Endothelial cell (in vitro differentiated cells): ENCODE measurements at regions not wholly inside any gene's neighbourhood (a gene's known extent, or its start where the extent isn't known, plus 50 kb on each side); places are given as distances from the start of the nearest gene placed in this dataset.

Source experiments
- DNase-seq: peaks from one replicate; pipeline ENCODE4 v3.0.0; 2021; ENCODE audit warnings: low spot score
- H3K27ac Mint-ChIP-seq: one replicate; pipeline ENCODE4 v1.8.0; 2021; ENCODE audit warnings: mixed read lengths, inconsistent platforms; ENCODE audit not compliant: unreplicated experiment
- H3K27me3 Mint-ChIP-seq: one replicate; pipeline ENCODE4 v1.8.0; 2021; ENCODE audit warnings: mild to moderate bottlenecking, moderate library complexity, mixed read lengths, inconsistent platforms; ENCODE audit not compliant: unreplicated experiment
- H3K36me3 Mint-ChIP-seq: one replicate; pipeline ENCODE4 v1.8.0; 2021; ENCODE audit warnings: mild to moderate bottlenecking, low read depth, mixed read lengths, inconsistent platforms; ENCODE audit not compliant: unreplicated experiment
- H3K4me1 Mint-ChIP-seq: one replicate; pipeline ENCODE4 v1.8.0; 2021; ENCODE audit warnings: mild to moderate bottlenecking, mixed read lengths, inconsistent platforms; ENCODE audit not compliant: unreplicated experiment
- H3K4me3 Mint-ChIP-seq: one replicate; pipeline ENCODE4 v1.8.0; 2021; ENCODE audit warnings: mild to moderate bottlenecking, mixed read lengths, inconsistent platforms; ENCODE audit not compliant: unreplicated experiment
- H3K9me3 Mint-ChIP-seq: one replicate; pipeline ENCODE4 v1.8.0; 2021; ENCODE audit warnings: mixed read lengths, inconsistent platforms; ENCODE audit not compliant: unreplicated experiment
- TF ChIP-seq, protein P1 (sequence below): fragments of 200-600 bp; sonication (generic); IDR thresholded peaks from one replicate; pipeline ENCODE4 v1.5.0; 2021; ENCODE audit warnings: antibody characterized with exemption; ENCODE audit not compliant: unreplicated experiment

DNA sequence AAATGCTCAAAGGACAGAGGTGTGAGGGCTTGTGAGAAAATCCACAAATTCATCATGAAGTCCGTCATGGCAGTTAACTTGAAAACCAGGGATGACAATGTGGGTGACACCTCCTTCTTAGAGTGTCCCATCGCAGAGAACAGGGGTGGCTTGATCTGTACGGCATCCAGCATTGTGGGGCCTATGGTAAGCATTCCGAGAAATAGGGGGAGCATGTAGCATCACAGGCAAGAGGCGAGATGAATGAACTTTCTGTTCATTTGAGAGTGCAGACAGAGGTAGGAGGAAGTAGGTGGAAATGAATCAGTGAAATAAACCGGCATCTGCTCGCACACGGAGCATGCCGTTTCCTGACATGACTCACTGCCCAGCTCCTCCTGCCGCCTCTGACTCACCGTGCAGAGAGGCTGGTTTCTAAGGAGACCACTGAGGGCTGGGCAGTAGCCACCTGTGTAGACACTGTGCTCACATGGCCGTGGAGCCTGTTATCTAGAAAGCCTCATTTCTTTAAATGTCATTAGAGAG is 339.0 kb downstream of the RFC3 start:
- H3K4me1 Mint-ChIP-seq, result peaks cover 5% of the 10 kb centered on the region
- TF ChIP-seq, protein P1, sequence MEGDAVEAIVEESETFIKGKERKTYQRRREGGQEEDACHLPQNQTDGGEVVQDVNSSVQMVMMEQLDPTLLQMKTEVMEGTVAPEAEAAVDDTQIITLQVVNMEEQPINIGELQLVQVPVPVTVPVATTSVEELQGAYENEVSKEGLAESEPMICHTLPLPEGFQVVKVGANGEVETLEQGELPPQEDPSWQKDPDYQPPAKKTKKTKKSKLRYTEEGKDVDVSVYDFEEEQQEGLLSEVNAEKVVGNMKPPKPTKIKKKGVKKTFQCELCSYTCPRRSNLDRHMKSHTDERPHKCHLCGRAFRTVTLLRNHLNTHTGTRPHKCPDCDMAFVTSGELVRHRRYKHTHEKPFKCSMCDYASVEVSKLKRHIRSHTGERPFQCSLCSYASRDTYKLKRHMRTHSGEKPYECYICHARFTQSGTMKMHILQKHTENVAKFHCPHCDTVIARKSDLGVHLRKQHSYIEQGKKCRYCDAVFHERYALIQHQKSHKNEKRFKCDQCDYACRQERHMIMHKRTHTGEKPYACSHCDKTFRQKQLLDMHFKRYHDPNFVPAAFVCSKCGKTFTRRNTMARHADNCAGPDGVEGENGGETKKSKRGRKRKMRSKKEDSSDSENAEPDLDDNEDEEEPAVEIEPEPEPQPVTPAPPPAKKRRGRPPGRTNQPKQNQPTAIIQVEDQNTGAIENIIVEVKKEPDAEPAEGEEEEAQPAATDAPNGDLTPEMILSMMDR, result no peak
- no peaks in the 10 kb centered on the region for H3K9me3 Mint-ChIP-seq
- peak overlapping the region; percentile 25 for H3K27ac Mint-ChIP-seq
- H3K36me3 Mint-ChIP-seq, result no peaks in the 10 kb centered on the region
- H3K27me3 Mint-ChIP-seq, result no peaks in the 10 kb centered on the region
- no peak for DNase-seq
- no peak overlapping the region for H3K4me3 Mint-ChIP-seq

DNA sequence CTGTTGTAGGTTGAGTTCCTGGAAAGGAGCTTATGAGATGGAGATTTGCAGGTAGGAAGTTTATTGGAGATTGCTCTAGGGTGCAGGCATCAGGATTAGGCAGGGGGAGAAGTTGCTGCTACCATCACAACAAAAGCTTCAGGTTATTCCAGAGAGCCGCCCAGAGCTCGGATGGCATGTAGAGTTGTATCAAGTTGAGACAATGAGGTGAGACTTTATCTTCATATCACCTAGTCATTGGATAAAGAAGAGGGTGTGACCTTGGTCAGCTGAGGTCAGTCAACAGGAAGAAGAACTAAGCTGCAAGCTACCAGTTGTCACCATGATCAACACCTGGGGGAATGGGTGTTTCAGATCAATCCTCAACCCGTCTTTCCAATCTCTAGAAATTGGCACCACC is 342.0 kb downstream of the RFC3 start:
- H3K4me3 Mint-ChIP-seq, result no peak overlapping the region
- no peak overlapping the region for H3K27ac Mint-ChIP-seq
- TF ChIP-seq, protein P1, result no peak
- peaks cover 2% of the 10 kb centered on the region for H3K4me1 Mint-ChIP-seq
- H3K27me3 Mint-ChIP-seq, result no peaks in the 10 kb centered on the region
- H3K36me3 Mint-ChIP-seq, result no peaks in the 10 kb centered on the region
- DNase-seq, result no peak
- no peaks in the 10 kb centered on the region for H3K9me3 Mint-ChIP-seq

DNA sequence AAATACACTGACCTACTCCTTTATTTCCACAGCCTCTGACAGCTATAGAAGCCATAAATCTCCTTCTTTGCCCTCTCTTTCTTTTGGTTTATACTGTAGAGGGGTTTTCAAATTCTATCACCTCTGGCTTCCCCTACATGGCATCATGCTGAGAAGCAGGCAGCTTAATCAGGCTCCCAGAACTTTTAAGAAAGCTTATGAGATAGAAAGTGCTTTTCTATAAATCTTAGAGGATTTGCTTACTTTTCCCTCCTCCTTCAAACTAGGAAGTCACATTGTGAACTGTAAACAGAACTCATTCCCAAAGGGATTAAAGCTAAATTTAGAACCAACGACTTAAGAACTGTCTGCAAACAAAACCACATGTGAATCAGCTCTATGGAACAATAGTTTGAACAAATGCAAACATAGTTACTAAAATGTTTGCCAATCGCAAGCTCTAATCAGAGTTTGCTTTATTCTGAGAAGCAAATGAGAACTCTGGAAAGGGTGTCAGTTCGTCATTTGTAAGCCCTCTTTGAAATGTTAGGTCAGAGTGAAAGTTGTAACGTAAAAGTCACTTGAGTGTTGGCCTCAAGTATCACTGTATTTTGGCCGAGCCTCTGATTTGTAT is 344.1 kb downstream of the RFC3 start:
- no peaks in the 10 kb centered on the region for H3K4me1 Mint-ChIP-seq
- no peaks in the 10 kb centered on the region for H3K9me3 Mint-ChIP-seq
- no peak overlapping the region for H3K4me3 Mint-ChIP-seq
- DNase-seq, result no peak
- H3K27me3 Mint-ChIP-seq, result no peaks in the 10 kb centered on the region
- H3K27ac Mint-ChIP-seq, result no peak overlapping the region
- TF ChIP-seq, protein P1, result no peak
- no peaks in the 10 kb centered on the region for H3K36me3 Mint-ChIP-seq

DNA sequence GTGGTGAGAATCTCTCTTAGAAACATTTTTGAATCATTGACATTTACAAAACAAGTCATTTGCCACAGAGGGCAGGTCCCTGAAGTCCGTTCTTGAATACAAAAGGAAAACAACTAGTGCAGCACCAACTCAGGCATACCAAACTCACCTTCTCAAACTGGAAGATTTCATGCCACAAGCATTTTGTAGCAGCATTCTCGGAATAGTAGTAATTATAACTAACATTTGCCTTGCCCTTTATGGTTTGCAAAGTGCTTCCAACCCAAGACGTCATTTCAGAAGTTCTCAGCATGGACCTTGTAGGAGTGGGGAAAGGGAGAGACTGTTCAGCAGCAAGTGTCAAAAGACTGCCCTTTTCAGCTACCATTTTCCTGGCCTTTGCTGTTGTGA is 344.6 kb downstream of the RFC3 start:
- TF ChIP-seq, protein P1, result no peak
- no peak overlapping the region for H3K27ac Mint-ChIP-seq
- H3K27me3 Mint-ChIP-seq, result no peaks in the 10 kb centered on the region
- no peaks in the 10 kb centered on the region for H3K36me3 Mint-ChIP-seq
- H3K4me1 Mint-ChIP-seq, result no peaks in the 10 kb centered on the region
- DNase-seq, result no peak
- H3K4me3 Mint-ChIP-seq, result no peak overlapping the region
- no peaks in the 10 kb centered on the region for H3K9me3 Mint-ChIP-seq

DNA sequence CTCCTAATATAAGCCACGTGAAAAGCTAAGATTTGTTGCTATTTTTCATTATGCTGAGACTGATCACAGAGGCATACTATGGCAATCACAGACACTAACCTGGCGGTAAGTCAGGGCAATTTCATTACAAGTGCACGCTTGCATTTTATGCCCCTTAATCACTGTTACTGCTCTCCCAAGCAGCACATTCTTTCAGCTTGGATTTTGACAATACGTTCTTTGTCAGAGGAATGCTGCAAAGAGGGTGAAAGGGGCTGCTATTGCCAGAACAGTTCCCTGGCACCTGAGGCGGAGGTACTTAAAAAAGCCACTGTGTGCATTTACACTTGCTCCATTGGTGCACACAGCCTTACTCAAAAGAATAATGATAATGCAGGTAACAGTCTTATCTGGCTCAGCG is 346.6 kb downstream of the RFC3 start:
- Mint-ChIP-seq H3K27ac (no peak overlapping the region), H3K4me1 (no peaks in the 10 kb centered on the region), H3K27me3 (peaks cover 2% of the 10 kb centered on the region), H3K9me3 (no peaks in the 10 kb centered on the region), H3K36me3 (no peaks in the 10 kb centered on the region), H3K4me3 (no peak overlapping the region)
- no peak for DNase-seq
- TF ChIP-seq, protein P1, result no peak
